ENCODE measurements at regions not wholly inside any gene's neighbourhood (a gene's known extent, or its start where the extent isn't known, plus 50 kb on each side); places are given as distances from the start of the nearest gene placed in this dataset.

DNA sequence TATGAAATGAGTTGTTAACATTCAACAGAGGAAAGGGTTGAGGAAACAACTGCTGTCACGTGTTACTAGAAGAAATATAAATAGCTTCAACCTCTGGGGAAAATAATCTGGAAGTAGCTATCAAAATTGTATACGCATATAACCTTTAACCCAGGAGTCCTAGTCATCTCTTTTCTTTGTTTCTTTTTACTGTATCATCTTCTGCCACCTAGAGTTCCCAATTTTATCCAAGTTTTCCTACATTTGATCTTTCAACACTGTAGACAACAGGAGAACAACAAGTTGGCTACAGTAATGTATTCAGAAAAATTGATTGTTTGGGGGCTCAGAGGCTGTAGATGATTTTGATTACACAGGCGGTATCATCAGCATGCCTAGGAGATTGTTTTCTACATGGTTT, 453.7 kb downstream of the FSCB start:
- Histone ChIP-seq H3K36me3 (ENCODE audit: control insufficient read depth, insufficient read depth, low read length) (no peaks in the 10 kb centered on the region), H3K4me1 (ENCODE audit: control insufficient read depth, insufficient read depth, low read length) (no peaks in the 10 kb centered on the region), H3K4me3 (ENCODE audit: low read depth in 2 of 2, low read length in 2 of 2) (no peak overlapping the region), H3K9me3 (ENCODE audit: control insufficient read depth, insufficient read depth, low read depth, low read length) (no peaks in the 10 kb centered on the region), H3K27ac (ENCODE audit: low read length) (no peak overlapping the region), H3K27me3 (ENCODE audit: control insufficient read depth, insufficient read depth, low read length) (no peaks in the 10 kb centered on the region)
- intact Hi-C loops (cut with micrococcal nuclease; ENCODE audit: unreplicated experiment), result no loop called here
- ChIA-PET CTCF (no interaction called here), POLR2A (no interaction called here)
- no TSS peak for BruUV-seq (replicated peaks)
- TF ChIP-seq, protein P1, sequence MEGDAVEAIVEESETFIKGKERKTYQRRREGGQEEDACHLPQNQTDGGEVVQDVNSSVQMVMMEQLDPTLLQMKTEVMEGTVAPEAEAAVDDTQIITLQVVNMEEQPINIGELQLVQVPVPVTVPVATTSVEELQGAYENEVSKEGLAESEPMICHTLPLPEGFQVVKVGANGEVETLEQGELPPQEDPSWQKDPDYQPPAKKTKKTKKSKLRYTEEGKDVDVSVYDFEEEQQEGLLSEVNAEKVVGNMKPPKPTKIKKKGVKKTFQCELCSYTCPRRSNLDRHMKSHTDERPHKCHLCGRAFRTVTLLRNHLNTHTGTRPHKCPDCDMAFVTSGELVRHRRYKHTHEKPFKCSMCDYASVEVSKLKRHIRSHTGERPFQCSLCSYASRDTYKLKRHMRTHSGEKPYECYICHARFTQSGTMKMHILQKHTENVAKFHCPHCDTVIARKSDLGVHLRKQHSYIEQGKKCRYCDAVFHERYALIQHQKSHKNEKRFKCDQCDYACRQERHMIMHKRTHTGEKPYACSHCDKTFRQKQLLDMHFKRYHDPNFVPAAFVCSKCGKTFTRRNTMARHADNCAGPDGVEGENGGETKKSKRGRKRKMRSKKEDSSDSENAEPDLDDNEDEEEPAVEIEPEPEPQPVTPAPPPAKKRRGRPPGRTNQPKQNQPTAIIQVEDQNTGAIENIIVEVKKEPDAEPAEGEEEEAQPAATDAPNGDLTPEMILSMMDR (IDR thresholded peaks at IDR 0.05), result no peak
- no peak for TF ChIP-seq SIN3A (IDR thresholded peaks at IDR 0.05; ENCODE audit: borderline replicate concordance, insufficient read depth, low read depth, low read length)
- no peak for TF ChIP-seq POLR2AphosphoS5 (IDR thresholded peaks at IDR 0.05; ENCODE audit: low read depth, low read length)
- TF ChIP-seq, protein P2, sequence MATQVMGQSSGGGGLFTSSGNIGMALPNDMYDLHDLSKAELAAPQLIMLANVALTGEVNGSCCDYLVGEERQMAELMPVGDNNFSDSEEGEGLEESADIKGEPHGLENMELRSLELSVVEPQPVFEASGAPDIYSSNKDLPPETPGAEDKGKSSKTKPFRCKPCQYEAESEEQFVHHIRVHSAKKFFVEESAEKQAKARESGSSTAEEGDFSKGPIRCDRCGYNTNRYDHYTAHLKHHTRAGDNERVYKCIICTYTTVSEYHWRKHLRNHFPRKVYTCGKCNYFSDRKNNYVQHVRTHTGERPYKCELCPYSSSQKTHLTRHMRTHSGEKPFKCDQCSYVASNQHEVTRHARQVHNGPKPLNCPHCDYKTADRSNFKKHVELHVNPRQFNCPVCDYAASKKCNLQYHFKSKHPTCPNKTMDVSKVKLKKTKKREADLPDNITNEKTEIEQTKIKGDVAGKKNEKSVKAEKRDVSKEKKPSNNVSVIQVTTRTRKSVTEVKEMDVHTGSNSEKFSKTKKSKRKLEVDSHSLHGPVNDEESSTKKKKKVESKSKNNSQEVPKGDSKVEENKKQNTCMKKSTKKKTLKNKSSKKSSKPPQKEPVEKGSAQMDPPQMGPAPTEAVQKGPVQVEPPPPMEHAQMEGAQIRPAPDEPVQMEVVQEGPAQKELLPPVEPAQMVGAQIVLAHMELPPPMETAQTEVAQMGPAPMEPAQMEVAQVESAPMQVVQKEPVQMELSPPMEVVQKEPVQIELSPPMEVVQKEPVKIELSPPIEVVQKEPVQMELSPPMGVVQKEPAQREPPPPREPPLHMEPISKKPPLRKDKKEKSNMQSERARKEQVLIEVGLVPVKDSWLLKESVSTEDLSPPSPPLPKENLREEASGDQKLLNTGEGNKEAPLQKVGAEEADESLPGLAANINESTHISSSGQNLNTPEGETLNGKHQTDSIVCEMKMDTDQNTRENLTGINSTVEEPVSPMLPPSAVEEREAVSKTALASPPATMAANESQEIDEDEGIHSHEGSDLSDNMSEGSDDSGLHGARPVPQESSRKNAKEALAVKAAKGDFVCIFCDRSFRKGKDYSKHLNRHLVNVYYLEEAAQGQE (IDR thresholded peaks at IDR 0.05; ENCODE audit: insufficient read depth in 1 of 2, low read depth in 2 of 2, low read length in 1 of 2), result no peak
- TF ChIP-seq TCF7L2 (IDR thresholded peaks at IDR 0.05; ENCODE audit: low read depth, low read length), result no peak
- ATAC-seq (no peak), DNase-seq (ENCODE audit: low read depth, low spot score) (no peak)
- in situ Hi-C loops (cut with HindIII; ENCODE audit: low pct_unique_long_range_greater_than_20kb, low sequenced_read_pairs), result no loop called here

DNA sequence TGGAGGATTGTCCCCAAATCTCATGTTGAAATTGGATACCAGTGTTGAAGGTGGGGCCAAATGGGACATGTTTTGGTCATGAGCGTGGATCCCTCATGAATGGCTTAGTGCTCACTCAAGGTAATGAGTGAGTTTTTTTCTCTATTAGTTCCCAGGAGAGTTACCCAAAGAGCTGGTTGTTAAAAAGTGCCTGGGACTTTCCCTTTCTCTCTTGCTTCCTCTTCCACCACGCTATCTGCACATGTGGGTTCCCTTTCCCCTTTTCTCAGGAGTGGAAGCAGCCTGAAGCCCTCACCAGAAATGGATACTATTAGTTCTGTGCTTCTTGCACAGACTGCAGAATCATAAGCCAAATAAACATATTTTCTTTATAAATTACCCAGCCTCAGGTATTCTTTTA, 465.4 kb downstream of the FSCB start:
- in situ Hi-C loops (cut with HindIII; ENCODE audit: low pct_unique_long_range_greater_than_20kb, low sequenced_read_pairs), result no loop called here

More for the DNA sequence above, 465.4 kb downstream of the FSCB start:
- H3K4me3 ChIP-seq (ENCODE audit: low read depth in 2 of 2, low read length in 2 of 2), result no peak overlapping the region
- TF ChIP-seq TCF7L2 (IDR thresholded peaks at IDR 0.05; ENCODE audit: low read depth, low read length), result no peak
- TF ChIP-seq POLR2AphosphoS5 (IDR thresholded peaks at IDR 0.05; ENCODE audit: low read depth, low read length), result no peak
- TF ChIP-seq, protein P1 (IDR thresholded peaks at IDR 0.05), result no peak
- TF ChIP-seq, protein P2 (IDR thresholded peaks at IDR 0.05; ENCODE audit: insufficient read depth in 1 of 2, low read depth in 2 of 2, low read length in 1 of 2), result no peak
- TF ChIP-seq SIN3A (IDR thresholded peaks at IDR 0.05; ENCODE audit: borderline replicate concordance, insufficient read depth, low read depth, low read length), result no peak
- POLR2A ChIA-PET, result no interaction called here
- no peaks in the 10 kb centered on the region for H3K9me3 ChIP-seq (ENCODE audit: control insufficient read depth, insufficient read depth, low read depth, low read length)
- H3K36me3 ChIP-seq (ENCODE audit: control insufficient read depth, insufficient read depth, low read length), result no peaks in the 10 kb centered on the region
- no peak for ATAC-seq
- no peaks in the 10 kb centered on the region for H3K4me1 ChIP-seq (ENCODE audit: control insufficient read depth, insufficient read depth, low read length)
- H3K27me3 ChIP-seq (ENCODE audit: control insufficient read depth, insufficient read depth, low read length), result no peaks in the 10 kb centered on the region
- no peak for DNase-seq (ENCODE audit: low read depth, low spot score)
- CTCF ChIA-PET, result no interaction called here
- intact Hi-C loops (cut with micrococcal nuclease; ENCODE audit: unreplicated experiment), result no loop called here
- no peak overlapping the region for H3K27ac ChIP-seq (ENCODE audit: low read length)
- no TSS peak for BruUV-seq (replicated peaks)

Data from Panc1 (cell line).